H9 (cell line): ENCODE measurements at regions not wholly inside any gene's neighbourhood (a gene's known extent, or its start where the extent isn't known, plus 50 kb on each side); places are given as distances from the start of the nearest gene placed in this dataset.

Experiments
- DNase-seq: peaks from one replicate; pipeline ENCODE4 v3.0.0-alpha.2; 2017
- H2AFZ ChIP-seq: one replicate; pipeline ENCODE4 v1.6.1; 2013; ENCODE audit warnings: mild to moderate bottlenecking, low read length, control low read depth, moderate library complexity
- H2AK5ac ChIP-seq: 2 replicates; pipeline ENCODE4 v1.6.1; 2013; ENCODE audit warnings: low read length, control low read depth, mixed read lengths; ENCODE audit not compliant: insufficient read length
- H2BK120ac ChIP-seq: one replicate; pipeline ENCODE4 v1.6.1; 2013; ENCODE audit warnings: low read depth, mild to moderate bottlenecking, low read length, control low read depth, inconsistent platforms; ENCODE audit not compliant: poor library complexity, severe bottlenecking
- H2BK12ac ChIP-seq: 2 replicates; pipeline ENCODE4 v1.6.1; 2013; ENCODE audit warnings: low read length, control low read depth, mixed read lengths, low read depth; ENCODE audit not compliant: insufficient read length
- H2BK15ac ChIP-seq: 2 replicates; pipeline ENCODE4 v1.6.1; 2013; ENCODE audit warnings: low read depth, low read length, control low read depth
- H2BK20ac ChIP-seq: one replicate; pipeline ENCODE4 v1.6.1; 2013; ENCODE audit warnings: low read depth, mild to moderate bottlenecking, low read length, control low read depth, inconsistent platforms; ENCODE audit not compliant: poor library complexity, severe bottlenecking
- H2BK5ac ChIP-seq: 2 replicates; pipeline ENCODE4 v1.6.1; 2013; ENCODE audit warnings: low read length, control low read depth, mixed read lengths; ENCODE audit not compliant: insufficient read length
- H3K14ac ChIP-seq: 2 replicates; pipeline ENCODE4 v1.6.1; 2013; ENCODE audit warnings: low read length, control low read depth; ENCODE audit not compliant: insufficient read depth
- H3K18ac ChIP-seq: 2 replicates; pipeline ENCODE4 v1.6.1; 2013; ENCODE audit warnings: low read depth, mild to moderate bottlenecking, mixed read lengths, low read length, control low read depth; ENCODE audit not compliant: insufficient read length
- H3K23ac ChIP-seq: 2 replicates; pipeline ENCODE4 v1.6.1; 2013; ENCODE audit warnings: low read length, control low read depth, mixed read lengths, low read depth; ENCODE audit not compliant: insufficient read length
- H3K23me2 ChIP-seq: 2 replicates; pipeline ENCODE4 v1.6.1; 2013; ENCODE audit warnings: low read depth, mild to moderate bottlenecking, mixed read lengths, low read length, control low read depth; ENCODE audit not compliant: insufficient read length, poor library complexity, severe bottlenecking
- H3K27ac ChIP-seq: 2 replicates; pipeline ENCODE4 v1.5.1; 2013; ENCODE audit warnings: low read length, control low read depth, mixed read lengths, low read depth; ENCODE audit not compliant: insufficient read length
- H3K27me3 ChIP-seq: 2 replicates; pipeline ENCODE4 v1.6.1; 2013; ENCODE audit warnings: low read length, control low read depth, inconsistent platforms; ENCODE audit not compliant: insufficient read depth
- H3K4ac ChIP-seq: 2 replicates; pipeline ENCODE4 v1.6.1; 2013; ENCODE audit warnings: low read depth, mild to moderate bottlenecking, control low read depth, inconsistent platforms, low read length, moderate library complexity
- H3K4me1 ChIP-seq: 2 replicates; pipeline ENCODE4 v1.6.1; 2013; ENCODE audit warnings: low read length, control low read depth, inconsistent platforms; ENCODE audit not compliant: insufficient read depth
- H3K4me2 ChIP-seq: 2 replicates; pipeline ENCODE4 v1.6.1; 2013; ENCODE audit warnings: low read length, control low read depth, mixed read lengths; ENCODE audit not compliant: insufficient read length, insufficient read depth
- H3K56ac ChIP-seq: 2 replicates; pipeline ENCODE4 v1.6.1; 2013; ENCODE audit warnings: low read depth, mild to moderate bottlenecking, mixed read lengths, low read length, control low read depth; ENCODE audit not compliant: insufficient read length
- H3K79me1 ChIP-seq: 2 replicates; pipeline ENCODE4 v1.6.1; 2013; ENCODE audit warnings: low read depth, mild to moderate bottlenecking, moderate library complexity, low read length, control low read depth, inconsistent platforms; ENCODE audit not compliant: insufficient read depth, poor library complexity, severe bottlenecking
- H3K79me2 ChIP-seq: 2 replicates; pipeline ENCODE4 v1.6.1; 2013; ENCODE audit warnings: low read length, control low read depth, inconsistent platforms; ENCODE audit not compliant: insufficient read depth
- H3K9ac ChIP-seq: 2 replicates; pipeline ENCODE4 v1.6.1; 2013; ENCODE audit warnings: low read length, control low read depth, mixed read lengths; ENCODE audit not compliant: insufficient read length; ENCODE audit errors: extremely low read depth
- H3K9me3 ChIP-seq: one replicate; pipeline ENCODE4 v1.6.1; 2013; ENCODE audit warnings: low read depth, low read length, inconsistent platforms; ENCODE audit not compliant: control insufficient read depth
- H3T11ph ChIP-seq: one replicate; pipeline ENCODE4 v1.6.1; 2013; ENCODE audit warnings: mild to moderate bottlenecking, low read length, control low read depth, inconsistent platforms
- H4K20me1 ChIP-seq: one replicate; pipeline ENCODE4 v1.6.1; 2013; ENCODE audit not compliant: control insufficient read depth, insufficient read length, insufficient read depth
- H4K5ac ChIP-seq: 2 replicates; pipeline ENCODE4 v1.6.1; 2013; ENCODE audit warnings: low read depth, mild to moderate bottlenecking, mixed read lengths, low read length, control low read depth; ENCODE audit not compliant: insufficient read length
- H4K8ac ChIP-seq: replicated peaks from 2 replicates; pipeline ENCODE4 v1.6.1; 2013; ENCODE audit warnings: low read length, control low read depth, mixed read lengths, low read depth; ENCODE audit not compliant: insufficient read length
- H4K91ac ChIP-seq: 2 replicates; pipeline ENCODE4 v1.6.1; 2013; ENCODE audit warnings: low read depth, mild to moderate bottlenecking, moderate library complexity, mixed read lengths, low read length, control low read depth; ENCODE audit not compliant: insufficient read length
- H3K27ac Mint-ChIP-seq, 3 experiments: 2 replicates in 2 of 3; 3 replicates in 1 of 3; pipeline ENCODE4 v1.8.0; 2020 to 2021; ENCODE audit warnings: mixed read lengths in 3 of 3, mild to moderate bottlenecking in 1 of 3, moderate library complexity in 1 of 3
- H3K27me3 Mint-ChIP-seq: 2 replicates; pipeline ENCODE4 v1.8.0; 2021; ENCODE audit warnings: low read depth, mild to moderate bottlenecking, moderate library complexity, mixed read lengths
- H3K36me3 Mint-ChIP-seq, 3 experiments: 2 replicates in 2 of 3; 3 replicates in 1 of 3; pipeline ENCODE4 v1.8.0; 2020 to 2021; ENCODE audit warnings: low read depth in 3 of 3, mixed read lengths in 3 of 3; ENCODE audit not compliant: insufficient read depth in 1 of 3
- H3K4me1 Mint-ChIP-seq, 2 experiments: 2 replicates each; pipeline ENCODE4 v1.8.0; 2020; ENCODE audit warnings: mixed read lengths in 2 of 2
- H3K4me3 Mint-ChIP-seq, 2 experiments: 2 replicates in 1 of 2; 3 replicates in 1 of 2; pipeline ENCODE4 v1.8.0; 2020 to 2021; ENCODE audit warnings: mild to moderate bottlenecking in 2 of 2, mixed read lengths in 2 of 2, moderate library complexity in 1 of 2
- H3K9me3 Mint-ChIP-seq, 2 experiments: 2 replicates in 1 of 2; 3 replicates in 1 of 2; pipeline ENCODE4 v1.8.0; 2020; ENCODE audit warnings: mild to moderate bottlenecking in 2 of 2, mixed read lengths in 2 of 2, moderate library complexity in 1 of 2
- CTCF ChIP-seq: fragments of 200-600 bp; sonication (generic); conservative IDR thresholded peaks from 3 replicates; pipeline ENCODE4 v1.8.0; 2021; ENCODE audit warnings: antibody characterized with exemption, mild to moderate bottlenecking
- WGBS: extraction: QIAGEN DNeasy Blood & Tissue Kit; methylation state at CpG from one replicate; pipeline ENCODE4 v1.1.7; 2013; ENCODE audit warnings: missing lambda C conversion rate, low lambda C conversion rate, mixed read lengths; ENCODE audit not compliant: insufficient read length; ENCODE audit errors: extremely low coverage; 5-methylcytosine and 5-hydroxymethylcytosine counted together

DNA sequence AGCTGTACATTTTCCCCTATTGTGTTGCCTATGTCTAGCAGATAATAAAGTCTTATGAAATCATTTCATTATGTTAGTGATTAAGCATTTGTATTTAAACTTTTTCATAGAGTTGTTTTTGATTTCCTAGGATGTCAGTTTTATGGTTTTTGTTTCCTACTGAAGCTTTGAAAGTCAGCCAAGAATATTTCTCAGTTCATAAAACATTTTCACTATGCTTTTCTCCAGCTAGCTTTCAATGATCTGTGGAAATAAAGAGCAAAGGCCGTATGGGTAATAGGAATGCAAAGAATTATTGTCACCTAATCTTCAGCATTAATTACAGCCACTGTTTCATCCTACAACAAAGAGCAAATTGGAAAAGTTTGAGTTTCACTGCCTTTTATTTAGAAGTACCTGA, 145.7 kb upstream of the NUDT6 start:
- Histone ChIP-seq H2BK15ac (no peak overlapping the region), H3K23me2 (no peaks in the 10 kb centered on the region), H3K4ac (no peak overlapping the region), H4K5ac (no peak overlapping the region), H3T11ph (no peak overlapping the region), H3K18ac (no peak overlapping the region), H3K4me1 (no peaks in the 10 kb centered on the region), H2BK12ac (no peak overlapping the region), H3K56ac (no peak overlapping the region), H3K4me2 (no peak overlapping the region), H3K9me3 (no peaks in the 10 kb centered on the region), H3K14ac (no peak overlapping the region), H4K91ac (no peak overlapping the region), H2BK20ac (no peak overlapping the region), H4K8ac (no peak overlapping the region), H3K79me1 (no peaks in the 10 kb centered on the region), H3K79me2 (no peaks in the 10 kb centered on the region), H2BK5ac (no peak overlapping the region), H3K27ac (no peak overlapping the region), H2AK5ac (no peak overlapping the region), H4K20me1 (no peaks in the 10 kb centered on the region), H3K9ac (no peak overlapping the region), H2BK120ac (no peak overlapping the region), H3K23ac (no peak overlapping the region), H2AFZ (no peak overlapping the region), H3K27me3 (no peaks in the 10 kb centered on the region)
- TF ChIP-seq CTCF, result no peak
- no CpG with 5 or more reads among the region's 1 CpG for WGBS
- no peak for DNase-seq
- Mint-ChIP-seq H3K27ac (no peak overlapping the region), H3K4me1 (peaks cover 4 to 8% of the 10 kb centered on the region in 2 experiments; a peak in 2 of 4 replicates), H3K27me3 (no peaks in the 10 kb centered on the region), H3K4me3 (no peak overlapping the region), H3K9me3 (no peaks in the 10 kb centered on the region), H3K36me3 (peaks cover 0 to 2% (median under 1%) of the 10 kb centered on the region in 3 experiments; a peak in 2 of 7 replicates)
